DND-41 (cell line): ENCODE measurements at regions not wholly inside any gene's neighbourhood (a gene's known extent, or its start where the extent isn't known, plus 50 kb on each side); places are given as distances from the start of the nearest gene placed in this dataset.

ENCODE experiments used
- ATAC-seq: fragments of 200-7000 bp; cut with Tn5 transposase; 3 replicates; pipeline ENCODE4 v1.9.1; 2021; ENCODE audit warnings: low read depth; ENCODE audit not compliant: insufficient read depth
- DNase-seq: peaks from one replicate; pipeline ENCODE4 v3.0.0-alpha.2; 2020
- H2AFZ ChIP-seq: 2 replicates; pipeline ENCODE4 v1.6.0; 2012; ENCODE audit warnings: low read depth, low read length
- H3K27ac ChIP-seq: 2 replicates; pipeline ENCODE4 v1.5.1; 2012; ENCODE audit warnings: low read length, inconsistent platforms
- H3K27me3 ChIP-seq: fragments of 200-600 bp; sonication (generic); 2 replicates; pipeline ENCODE4 v1.6.0; 2012; ENCODE audit warnings: low read length, mild to moderate bottlenecking, inconsistent platforms; ENCODE audit not compliant: insufficient read depth, poor library complexity
- H3K36me3 ChIP-seq: 2 replicates; pipeline ENCODE4 v1.5.1; 2012; ENCODE audit warnings: low read length, inconsistent platforms; ENCODE audit not compliant: insufficient read depth
- H3K4me1 ChIP-seq: 2 replicates; pipeline ENCODE4 v1.5.1; 2012; ENCODE audit warnings: mild to moderate bottlenecking, low read length; ENCODE audit not compliant: insufficient read depth
- H3K4me2 ChIP-seq: 2 replicates; pipeline ENCODE4 v1.6.0; 2012; ENCODE audit warnings: mild to moderate bottlenecking, moderate library complexity, low read length, inconsistent platforms; ENCODE audit not compliant: insufficient read depth
- H3K4me3 ChIP-seq, 2 experiments: fragments of 200-600 bp in 1 of 2; shearing (Covaris generic) in 1 of 2; 2 replicates each; pipeline ENCODE4 v1.5.1; 2012 to 2016; ENCODE audit warnings: inconsistent platforms in 2 of 2, low read length in 2 of 2, mild to moderate bottlenecking in 2 of 2, low read depth in 1 of 2, moderate library complexity in 1 of 2
- H3K79me2 ChIP-seq: 2 replicates; pipeline ENCODE4 v1.6.0; 2012; ENCODE audit warnings: low read length, inconsistent platforms; ENCODE audit not compliant: insufficient read depth
- H3K9ac ChIP-seq: 2 replicates; pipeline ENCODE4 v1.6.0; 2012; ENCODE audit warnings: low read depth, mild to moderate bottlenecking, inconsistent platforms, low read length, moderate library complexity
- H3K9me3 ChIP-seq: 2 replicates; pipeline ENCODE4 v1.5.1; 2012; ENCODE audit warnings: low read length, moderate library complexity, mild to moderate bottlenecking, inconsistent platforms; ENCODE audit not compliant: insufficient read depth, severe bottlenecking
- H4K20me1 ChIP-seq: 2 replicates; pipeline ENCODE4 v1.6.0; 2012; ENCODE audit warnings: low read length; ENCODE audit not compliant: insufficient read depth
- EZH2 ChIP-seq: IDR thresholded peaks from 3 replicates; pipeline ENCODE4 v1.6.1; 2012; ENCODE audit warnings: borderline replicate concordance, low read depth, mild to moderate bottlenecking, moderate library complexity, low read length, inconsistent platforms; ENCODE audit not compliant: severe bottlenecking
- TF ChIP-seq, protein P1 (sequence below): IDR thresholded peaks from 2 replicates; pipeline ENCODE4 v1.5.1; 2012; ENCODE audit warnings: borderline replicate concordance, low read length, moderate library complexity, mild to moderate bottlenecking; ENCODE audit not compliant: poor library complexity, severe bottlenecking; ENCODE audit errors: extremely low read depth

DNA sequence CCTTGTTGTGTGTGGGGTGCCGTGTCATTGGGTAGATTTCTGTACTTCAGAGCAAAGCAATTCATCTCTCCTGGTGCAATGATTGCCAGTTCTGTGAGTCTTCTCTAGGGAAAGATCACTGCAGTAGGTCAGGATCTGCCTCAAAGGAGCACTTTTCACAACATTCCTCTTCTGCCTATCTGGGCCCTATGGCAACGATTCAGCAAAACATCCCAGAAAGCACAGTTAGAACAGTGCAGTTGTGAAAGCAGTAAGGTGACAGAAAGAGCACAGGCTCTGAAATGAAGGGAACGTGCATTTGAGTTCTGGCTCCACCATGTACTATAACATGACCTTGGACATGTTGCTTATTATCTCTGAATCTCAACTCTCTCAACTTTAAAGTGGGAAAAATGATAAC, 178.5 kb upstream of the N4BP1 start:
- H3K9me3 ChIP-seq, result no peaks in the 10 kb centered on the region
- no peak overlapping the region for H3K9ac ChIP-seq
- no peaks in the 10 kb centered on the region for H3K27me3 ChIP-seq
- H3K79me2 ChIP-seq, result no peaks in the 10 kb centered on the region
- no peak overlapping the region for H3K4me2 ChIP-seq
- H3K4me3 ChIP-seq, result no peak overlapping the region
- no peak for DNase-seq
- no peak overlapping the region for H3K27ac ChIP-seq
- ATAC-seq, result no peak
- no peak overlapping the region for H2AFZ ChIP-seq
- no peaks in the 10 kb centered on the region for H3K4me1 ChIP-seq
- TF ChIP-seq, protein P1, sequence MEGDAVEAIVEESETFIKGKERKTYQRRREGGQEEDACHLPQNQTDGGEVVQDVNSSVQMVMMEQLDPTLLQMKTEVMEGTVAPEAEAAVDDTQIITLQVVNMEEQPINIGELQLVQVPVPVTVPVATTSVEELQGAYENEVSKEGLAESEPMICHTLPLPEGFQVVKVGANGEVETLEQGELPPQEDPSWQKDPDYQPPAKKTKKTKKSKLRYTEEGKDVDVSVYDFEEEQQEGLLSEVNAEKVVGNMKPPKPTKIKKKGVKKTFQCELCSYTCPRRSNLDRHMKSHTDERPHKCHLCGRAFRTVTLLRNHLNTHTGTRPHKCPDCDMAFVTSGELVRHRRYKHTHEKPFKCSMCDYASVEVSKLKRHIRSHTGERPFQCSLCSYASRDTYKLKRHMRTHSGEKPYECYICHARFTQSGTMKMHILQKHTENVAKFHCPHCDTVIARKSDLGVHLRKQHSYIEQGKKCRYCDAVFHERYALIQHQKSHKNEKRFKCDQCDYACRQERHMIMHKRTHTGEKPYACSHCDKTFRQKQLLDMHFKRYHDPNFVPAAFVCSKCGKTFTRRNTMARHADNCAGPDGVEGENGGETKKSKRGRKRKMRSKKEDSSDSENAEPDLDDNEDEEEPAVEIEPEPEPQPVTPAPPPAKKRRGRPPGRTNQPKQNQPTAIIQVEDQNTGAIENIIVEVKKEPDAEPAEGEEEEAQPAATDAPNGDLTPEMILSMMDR, result no peak
- no peak for TF ChIP-seq EZH2
- H4K20me1 ChIP-seq, result no peaks in the 10 kb centered on the region
- H3K36me3 ChIP-seq, result no peaks in the 10 kb centered on the region

DNA sequence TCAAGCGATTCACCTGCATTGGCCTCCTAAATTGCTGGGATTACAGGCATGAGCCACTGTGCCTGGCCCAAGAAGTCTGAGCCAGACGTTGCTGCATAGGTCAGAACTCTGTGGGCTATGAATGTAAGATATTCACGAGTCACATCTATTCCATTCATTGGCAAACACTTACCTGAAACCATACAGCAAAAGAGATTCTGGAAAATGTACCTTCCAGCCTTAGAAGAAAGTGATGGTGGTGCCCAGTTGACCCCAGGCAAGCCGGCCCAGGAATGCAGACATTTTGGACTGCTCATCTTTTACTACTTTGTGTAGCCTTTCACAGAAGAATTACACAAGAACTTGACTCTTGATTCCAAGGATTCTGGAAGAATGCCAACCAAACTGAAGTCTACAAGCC, 135.6 kb upstream of the N4BP1 start:
- H3K79me2 ChIP-seq, result no peaks in the 10 kb centered on the region
- H3K4me2 ChIP-seq, result no peak overlapping the region
- H3K27me3 ChIP-seq, result no peaks in the 10 kb centered on the region
- H3K9me3 ChIP-seq, result no peaks in the 10 kb centered on the region
- no peak overlapping the region for H3K27ac ChIP-seq
- no peaks in the 10 kb centered on the region for H4K20me1 ChIP-seq
- ATAC-seq, result no peak
- no peaks in the 10 kb centered on the region for H3K36me3 ChIP-seq
- H3K4me1 ChIP-seq, result no peaks in the 10 kb centered on the region
- no peak overlapping the region for H2AFZ ChIP-seq
- H3K4me3 ChIP-seq, result no peak overlapping the region
- TF ChIP-seq EZH2, result no peak
- TF ChIP-seq, protein P1, result no peak
- no peak overlapping the region for H3K9ac ChIP-seq
- no peak for DNase-seq

DNA sequence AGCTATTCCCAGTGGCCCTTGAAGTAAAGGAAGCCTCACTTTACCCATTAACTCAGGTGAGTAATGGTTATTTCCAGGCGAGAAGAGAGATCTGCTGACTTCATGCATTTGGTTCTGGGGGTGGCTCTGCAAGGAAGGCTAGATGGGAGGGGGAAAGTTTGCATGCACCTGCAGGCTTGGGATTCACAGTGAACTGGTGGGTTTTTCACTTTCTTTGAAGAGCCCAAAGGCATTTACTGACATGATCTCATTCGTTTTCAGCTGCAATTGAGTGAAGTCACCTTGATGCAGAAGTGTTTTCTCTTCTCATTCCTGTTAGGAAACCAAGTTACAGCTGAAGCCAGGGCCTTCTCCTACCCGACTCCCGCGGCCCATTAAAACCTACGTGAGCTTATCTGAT, 131.0 kb upstream of the N4BP1 start:
- H3K9me3 ChIP-seq, result no peaks in the 10 kb centered on the region
- no peaks in the 10 kb centered on the region for H3K79me2 ChIP-seq
- no peaks in the 10 kb centered on the region for H4K20me1 ChIP-seq
- no peak overlapping the region for H3K27ac ChIP-seq
- no peak for ATAC-seq
- DNase-seq, result no peak
- TF ChIP-seq, protein P1, result no peak
- no peak for TF ChIP-seq EZH2
- no peak overlapping the region for H3K9ac ChIP-seq
- H3K36me3 ChIP-seq, result no peaks in the 10 kb centered on the region
- H3K27me3 ChIP-seq, result no peaks in the 10 kb centered on the region
- H3K4me2 ChIP-seq, result no peak overlapping the region
- no peak overlapping the region for H3K4me3 ChIP-seq
- no peaks in the 10 kb centered on the region for H3K4me1 ChIP-seq
- H2AFZ ChIP-seq, result no peak overlapping the region

DNA sequence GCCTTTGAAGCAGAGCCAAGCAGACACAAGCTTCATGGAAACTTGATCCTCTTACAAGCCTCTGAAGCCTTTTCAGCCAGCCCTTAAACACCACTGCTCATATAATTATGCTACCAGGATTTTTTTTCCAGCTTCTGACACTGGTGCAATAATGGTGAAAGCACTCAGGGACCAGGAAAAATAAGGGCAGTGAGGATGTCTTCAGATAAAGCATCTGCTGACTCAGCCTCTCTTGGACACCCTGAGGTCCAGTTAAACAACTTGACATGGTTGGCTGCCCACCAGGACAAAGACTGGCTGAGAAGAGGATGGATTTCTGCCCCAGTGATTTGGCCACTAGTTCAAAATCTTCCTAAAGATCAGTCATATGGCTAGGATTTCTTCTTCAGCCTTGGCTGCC, 124.2 kb upstream of the N4BP1 start:
- no peaks in the 10 kb centered on the region for H3K36me3 ChIP-seq
- no peak overlapping the region for H3K4me3 ChIP-seq
- H3K27ac ChIP-seq, result no peak overlapping the region
- no peaks in the 10 kb centered on the region for H3K9me3 ChIP-seq
- H3K4me2 ChIP-seq, result no peak overlapping the region
- H3K4me1 ChIP-seq, result no peaks in the 10 kb centered on the region
- no peaks in the 10 kb centered on the region for H3K79me2 ChIP-seq
- DNase-seq (no peak), ATAC-seq (no peak)
- no peaks in the 10 kb centered on the region for H3K27me3 ChIP-seq
- no peak overlapping the region for H2AFZ ChIP-seq
- H4K20me1 ChIP-seq, result no peaks in the 10 kb centered on the region
- TF ChIP-seq, protein P1, result no peak
- no peak for TF ChIP-seq EZH2
- H3K9ac ChIP-seq, result no peak overlapping the region
